Ascending aorta (tissue), 2 donors: ENCODE measurements at regions not wholly inside any gene's neighbourhood (a gene's known extent, or its start where the extent isn't known, plus 50 kb on each side); places are given as distances from the start of the nearest gene placed in this dataset.

Experiments used
- DNase-seq, 2 donors: peaks; one replicate each; pipeline ENCODE4 v3.0.0-alpha.2; 2019; ENCODE audit warnings: low spot score in 2 of 2
- H3K27ac ChIP-seq, 2 donors: fragments of 200-600 bp; sonication (generic); one replicate each; pipeline ENCODE4 v1.5.1; 2016 to 2017; ENCODE audit warnings: mild to moderate bottlenecking in 1 of 2
- H3K27me3 ChIP-seq: fragments of 200-600 bp; sonication (generic); one replicate; pipeline ENCODE4 v1.5.1; 2017
- H3K36me3 ChIP-seq, 2 donors: fragments of 200-600 bp; sonication (generic); one replicate each; pipeline ENCODE4 v1.5.1; 2016
- H3K4me1 ChIP-seq, 2 donors: fragments of 200-600 bp; sonication (generic); one replicate each; pipeline ENCODE4 v1.5.1; 2016 to 2017; ENCODE audit warnings: mild to moderate bottlenecking in 1 of 2
- H3K4me3 ChIP-seq, 2 donors: fragments of 200-600 bp; sonication (generic); one replicate each; pipeline ENCODE4 v1.5.1; 2016 to 2017; ENCODE audit warnings: mild to moderate bottlenecking in 1 of 2
- H3K9me3 ChIP-seq, 2 donors: fragments of 200-600 bp; sonication (generic); one replicate each; pipeline ENCODE4 v1.5.1; 2016
- CTCF ChIP-seq, 3 experiments: fragments of 200-600 bp in 2 of 3; fragments of 450-650 bp in 1 of 3; sonication (generic) in 2 of 3; IDR thresholded peaks; one replicate each; pipeline ENCODE4 v1.5.1; 2016 to 2019; ENCODE audit warnings: antibody characterized with exemption in 3 of 3, mild to moderate bottlenecking in 1 of 3, moderate library complexity in 1 of 3
- intact Hi-C: fragments of 100-400 bp; cut with DNase I; formaldehyde crosslinking; loops from one replicate; pipeline ENCODE4 v1.15.1; 2023

GRCh38 chr19:29399804-29400203 lies 126.0 kb upstream of the VSTM2B start:
- Histone ChIP-seq H3K4me1 (no peaks in the 10 kb centered on the region), H3K9me3 (no peaks in the 10 kb centered on the region), H3K27ac (no peak overlapping the region), H3K27me3 (no peaks in the 10 kb centered on the region), H3K36me3 (no peaks in the 10 kb centered on the region), H3K4me3 (no peak overlapping the region)
- no peak for TF ChIP-seq CTCF (IDR thresholded peaks at IDR 0.05)
- intact Hi-C loops = no loop called here
- no peak for DNase-seq

DNA sequence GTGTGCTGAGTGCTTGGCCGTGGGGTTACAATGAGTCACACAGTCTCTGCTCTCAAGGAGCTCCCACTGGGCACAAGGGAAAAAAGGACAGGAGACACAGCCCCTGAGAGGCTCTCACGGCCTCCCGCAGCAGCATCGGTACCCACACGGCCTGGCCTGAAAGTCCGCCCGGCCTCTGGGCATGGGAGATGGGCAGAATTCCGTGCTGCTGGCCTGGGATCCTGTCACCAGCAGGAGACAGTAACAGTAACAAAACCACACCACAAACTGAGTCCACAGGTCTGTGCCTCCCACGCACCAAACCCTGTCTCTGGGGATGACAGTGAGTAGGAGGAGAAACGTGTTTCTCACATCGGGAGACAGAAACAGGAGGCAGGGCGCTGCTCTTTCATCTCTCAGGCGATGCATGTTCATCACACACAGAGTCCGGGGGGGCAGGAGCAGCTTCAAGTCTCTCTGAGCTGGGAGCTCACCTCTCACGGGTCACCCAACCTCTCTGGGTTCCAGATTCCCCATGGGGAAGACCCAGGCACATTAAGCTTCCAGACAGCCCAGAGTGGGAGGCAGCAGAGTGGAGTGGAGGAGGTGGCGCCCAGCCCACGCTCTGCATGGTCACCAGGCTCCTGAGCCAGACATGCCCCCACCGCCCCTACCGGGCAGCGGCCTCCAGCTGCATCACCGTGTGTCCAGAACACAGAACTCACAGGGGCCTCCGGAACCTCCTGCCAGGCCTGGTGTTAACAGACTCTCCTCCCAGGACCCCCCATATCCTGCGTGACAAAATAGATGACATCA lies 124.7 kb upstream of the VSTM2B start:
- Histone ChIP-seq H3K4me1 (no peaks in the 10 kb centered on the region), H3K9me3 (no peaks in the 10 kb centered on the region), H3K36me3 (no peaks in the 10 kb centered on the region), H3K27ac (no peak overlapping the region), H3K4me3 (no peak overlapping the region), H3K27me3 (no peaks in the 10 kb centered on the region)
- DNase-seq = no peak
- TF ChIP-seq CTCF (IDR thresholded peaks at IDR 0.05) = no peak
- intact Hi-C loops = no loop called here

GRCh38 chr19:29401712-29402421 lies 123.9 kb upstream of the VSTM2B start:
- H3K9me3 ChIP-seq = no peaks in the 10 kb centered on the region
- no peaks in the 10 kb centered on the region for H3K27me3 ChIP-seq
- no peak for DNase-seq
- TF ChIP-seq CTCF (IDR thresholded peaks at IDR 0.05) = no peak
- no peaks in the 10 kb centered on the region for H3K4me1 ChIP-seq
- no peak overlapping the region for H3K4me3 ChIP-seq
- no peaks in the 10 kb centered on the region for H3K36me3 ChIP-seq
- intact Hi-C loops = no loop called here
- no peak overlapping the region for H3K27ac ChIP-seq

DNA sequence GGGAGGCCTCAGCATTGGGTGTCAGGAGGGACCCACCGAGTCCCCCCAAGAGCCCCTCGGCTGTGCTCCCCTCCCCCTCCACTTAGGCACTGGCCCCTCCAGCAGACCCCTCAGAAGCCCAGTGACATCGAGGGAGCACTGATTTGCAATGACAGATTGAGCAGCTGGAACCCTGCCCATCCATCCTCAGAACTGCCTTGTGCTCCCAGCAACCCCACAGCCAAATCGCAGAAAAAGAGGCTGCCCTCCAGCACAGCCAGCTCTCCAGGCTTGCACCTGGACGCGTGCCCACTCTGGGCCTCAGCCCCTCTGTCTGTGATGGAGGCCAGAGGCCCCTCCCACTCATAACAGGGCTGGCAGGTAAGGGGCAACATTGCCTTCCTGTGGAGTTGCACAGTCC lies 123.2 kb upstream of the VSTM2B start:
- no peak for DNase-seq
- no peak for TF ChIP-seq CTCF (IDR thresholded peaks at IDR 0.05)
- Histone ChIP-seq H3K36me3 (no peaks in the 10 kb centered on the region), H3K27me3 (no peaks in the 10 kb centered on the region), H3K4me1 (no peaks in the 10 kb centered on the region), H3K4me3 (no peak overlapping the region), H3K27ac (no peak overlapping the region), H3K9me3 (no peaks in the 10 kb centered on the region)
- intact Hi-C loops = no loop called here

GRCh38 chr19:29404015-29404414 lies 121.8 kb upstream of the VSTM2B start:
- Histone ChIP-seq H3K9me3 (no peaks in the 10 kb centered on the region), H3K27ac (no peak overlapping the region), H3K4me3 (no peak overlapping the region), H3K36me3 (no peaks in the 10 kb centered on the region), H3K4me1 (no peaks in the 10 kb centered on the region), H3K27me3 (no peaks in the 10 kb centered on the region)
- intact Hi-C loops = no loop called here
- DNase-seq = no peak
- no peak for TF ChIP-seq CTCF (IDR thresholded peaks at IDR 0.05)
